GM19438 (cell line): ENCODE measurements at regions not wholly inside any gene's neighbourhood (a gene's known extent, or its start where the extent isn't known, plus 50 kb on each side); places are given as distances from the start of the nearest gene placed in this dataset.

Experiments
- ATAC-seq: cut with Tn5 transposase; IDR thresholded peaks from one replicate; pipeline ENCODE4 v1.9.1; 2021; ENCODE audit warnings: low read depth; ENCODE audit not compliant: unreplicated experiment

DNA sequence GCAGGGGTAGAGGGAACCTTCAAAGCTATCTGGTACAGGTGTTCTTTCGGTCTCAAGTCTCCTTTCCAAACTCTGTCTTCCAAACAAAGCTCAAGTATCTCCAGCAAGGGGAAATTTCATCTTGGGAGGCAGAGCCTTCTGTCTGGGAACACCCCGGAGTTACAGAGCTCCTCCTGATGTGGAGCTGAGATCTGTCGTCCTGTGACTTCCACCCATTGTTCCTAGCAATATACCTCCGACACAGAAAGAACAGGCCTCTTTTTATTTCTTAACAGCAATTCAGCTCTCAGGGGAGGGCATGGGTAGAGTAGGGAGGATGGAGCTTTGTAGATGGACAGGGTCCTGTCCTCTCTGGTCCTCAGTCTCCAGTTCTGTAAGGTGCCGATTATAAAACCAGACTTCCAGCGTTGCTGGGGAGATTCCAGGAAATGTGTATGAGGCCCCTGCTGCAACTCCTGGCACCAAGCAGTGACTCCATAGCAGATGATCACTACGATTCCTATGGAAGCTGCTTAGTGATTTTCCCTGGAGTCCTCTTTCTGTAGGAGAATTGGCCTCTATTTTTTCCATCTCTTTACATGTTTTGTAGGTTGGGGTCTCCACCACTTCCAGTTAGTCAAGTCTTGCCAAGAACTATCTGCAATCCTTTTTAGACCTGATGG is 56.0 kb upstream of the ARGLU1 start:
- ATAC-seq = no peak

GRCh38 chr13:106621833-106622232 is 53.9 kb upstream of the ARGLU1 start:
- no peak for ATAC-seq

- ATAC-seq = peak; percentile 97
Measured at GRCh38 chr13:106619688-106620555, 52.0 kb upstream of the ARGLU1 start.
